GM12891 (cell line): ENCODE measurements at regions not wholly inside any gene's neighbourhood (a gene's known extent, or its start where the extent isn't known, plus 50 kb on each side); places are given as distances from the start of the nearest gene placed in this dataset.

Source experiments
- PAX5 ChIP-seq: IDR thresholded peaks from 2 replicates; pipeline ENCODE4 v1.6.1; 2011; ENCODE audit warnings: low read length, moderate library complexity, mild to moderate bottlenecking; ENCODE audit not compliant: insufficient read depth, severe bottlenecking
- POLR2A ChIP-seq: IDR thresholded peaks from 2 replicates; pipeline ENCODE4 v1.6.1; 2011; ENCODE audit warnings: low read depth, low read length, control low read depth

DNA sequence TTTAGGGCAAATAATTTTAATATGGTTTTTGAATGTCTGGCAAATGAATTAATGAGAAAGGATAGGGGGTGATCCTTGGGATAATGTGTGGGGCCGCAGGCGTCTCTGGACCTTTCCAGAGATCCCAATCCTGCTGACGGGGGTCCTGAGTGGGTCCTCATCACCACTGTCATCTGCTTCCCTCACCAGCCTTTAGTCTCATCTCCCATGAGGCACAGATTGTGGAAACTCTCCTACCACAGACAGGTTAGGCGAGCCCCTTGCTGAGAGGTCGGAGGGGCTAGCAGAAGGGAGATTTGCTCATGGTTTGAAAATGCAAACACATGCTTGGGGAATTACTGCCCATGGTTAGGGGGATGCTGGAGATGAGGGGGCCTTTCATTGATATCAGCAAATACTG lies 484.6 kb downstream of the RPS24 start:
- TF ChIP-seq POLR2A, result no peak
- no peak for TF ChIP-seq PAX5
